GM18909 (cell line): ENCODE measurements at regions not wholly inside any gene's neighbourhood (a gene's known extent, or its start where the extent isn't known, plus 50 kb on each side); places are given as distances from the start of the nearest gene placed in this dataset.

ENCODE experiments used
- ATAC-seq: cut with Tn5 transposase; IDR thresholded peaks from one replicate; pipeline ENCODE4 v1.9.1; 2021; ENCODE audit warnings: mild to moderate bottlenecking; ENCODE audit not compliant: unreplicated experiment, poor library complexity

DNA sequence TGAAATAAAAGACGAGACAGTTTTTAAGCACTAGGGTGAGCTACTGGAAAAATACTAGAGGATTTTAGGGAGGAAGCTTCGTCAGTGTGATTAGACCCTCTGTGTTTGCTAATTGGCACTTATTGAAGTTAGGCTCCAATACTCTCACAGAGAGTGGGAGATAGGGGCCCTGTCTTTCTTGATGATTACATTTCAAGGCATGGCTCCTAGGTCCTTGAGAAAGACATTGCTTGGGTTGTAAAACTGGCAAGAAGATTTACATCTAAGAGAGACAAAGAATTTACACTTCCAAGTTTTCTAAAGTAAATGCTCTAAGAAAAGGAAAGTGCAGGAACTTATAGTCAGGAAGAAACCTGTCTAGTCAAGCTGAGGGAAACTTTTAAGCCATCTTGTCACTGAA, 183.2 kb downstream of the C12orf50 start:
- ATAC-seq = no peak

DNA sequence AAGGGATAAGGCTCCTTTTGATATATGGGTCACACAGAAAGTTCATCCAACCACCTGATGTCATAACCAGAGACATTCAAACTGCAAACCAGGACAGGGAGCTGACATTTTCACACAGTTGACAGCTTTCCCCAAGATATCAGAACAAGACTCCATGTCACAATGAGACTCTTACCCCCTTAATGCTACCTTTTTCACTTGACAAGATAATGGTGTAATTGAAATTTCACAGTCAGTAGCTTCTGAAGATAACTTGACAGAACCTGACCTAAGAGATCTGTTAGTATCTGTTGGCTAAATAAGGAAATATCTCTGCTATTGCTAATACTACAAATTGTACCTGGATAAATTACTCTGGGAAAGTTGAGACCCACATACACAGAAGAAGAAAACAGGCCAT, 187.3 kb downstream of the C12orf50 start:
- ATAC-seq = no peak

DNA sequence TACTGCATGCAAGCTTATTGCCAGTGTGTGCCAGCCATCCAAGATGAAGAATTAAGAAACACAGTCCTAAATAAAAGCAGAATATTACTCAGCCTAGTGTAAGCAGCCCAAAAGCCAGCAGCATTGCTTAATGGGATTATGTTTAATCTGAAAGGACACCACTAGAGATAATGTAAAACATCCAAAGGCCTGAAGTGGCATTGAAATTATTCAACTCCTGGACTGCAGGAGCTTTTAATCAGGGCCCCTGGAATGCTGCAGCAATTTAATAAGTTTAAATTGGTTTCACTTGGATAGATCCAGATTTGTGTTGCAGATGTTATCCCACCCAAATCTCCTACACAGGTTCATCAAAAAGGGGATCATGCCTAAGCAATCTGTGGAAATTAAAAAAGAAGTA, 193.0 kb downstream of the C12orf50 start:
- no peak for ATAC-seq

DNA sequence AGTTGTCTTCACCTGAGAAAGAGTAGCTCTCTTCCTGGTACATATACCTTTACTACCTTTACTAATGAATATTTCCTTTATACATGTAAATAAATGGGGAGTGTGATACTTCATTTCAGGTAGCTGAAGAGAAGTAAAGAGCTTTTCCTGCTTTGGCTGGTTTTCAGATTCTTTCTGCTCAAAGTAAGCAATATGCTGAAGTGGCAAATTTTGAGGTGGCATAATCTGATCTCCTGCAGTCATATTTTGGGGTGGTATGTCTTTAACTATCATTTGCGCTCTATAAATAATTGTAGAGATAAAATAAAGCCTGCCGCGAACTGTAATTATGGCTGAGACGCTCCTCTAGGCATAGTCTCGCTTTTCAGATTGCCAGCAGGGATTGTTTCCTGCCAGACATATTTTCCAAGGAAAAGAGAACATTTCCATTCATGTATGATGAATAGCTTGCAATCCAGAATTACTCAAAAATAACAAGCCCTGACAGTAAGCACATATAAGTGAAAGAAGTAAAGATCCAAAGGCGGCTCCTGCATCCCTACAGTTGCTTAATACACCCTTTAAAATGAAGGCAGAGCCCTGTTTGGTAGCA, 200.7 kb downstream of the C12orf50 start:
- no peak for ATAC-seq

DNA sequence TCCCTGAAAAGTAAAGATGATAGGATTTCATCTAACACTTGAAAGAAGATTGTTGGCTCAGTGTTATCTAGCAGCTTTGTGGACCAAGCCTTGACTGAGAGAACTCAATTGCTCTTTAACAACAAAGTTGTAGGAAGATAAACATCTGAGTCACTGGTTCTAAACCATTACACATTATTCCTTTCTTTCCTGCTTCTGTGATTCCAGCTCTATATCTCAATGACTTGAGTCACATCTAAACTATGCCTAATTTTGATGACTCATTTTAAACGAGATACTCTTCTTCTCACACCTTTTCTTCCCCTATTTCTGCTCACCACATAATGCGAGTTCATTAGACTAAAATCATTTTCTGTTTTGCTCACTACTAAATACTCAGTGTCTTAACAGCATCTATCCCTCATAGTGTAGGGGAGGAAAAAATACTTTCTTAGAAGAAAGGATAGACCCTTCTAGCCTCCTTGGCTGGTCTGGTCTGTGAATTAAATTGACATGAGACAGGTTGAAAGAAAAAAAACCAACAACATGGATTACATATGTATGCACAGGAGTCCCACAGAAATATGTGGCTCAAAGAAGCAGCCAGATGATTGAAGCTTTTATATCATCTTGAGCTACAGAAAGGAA, 201.4 kb downstream of the C12orf50 start:
- ATAC-seq = no peak

DNA sequence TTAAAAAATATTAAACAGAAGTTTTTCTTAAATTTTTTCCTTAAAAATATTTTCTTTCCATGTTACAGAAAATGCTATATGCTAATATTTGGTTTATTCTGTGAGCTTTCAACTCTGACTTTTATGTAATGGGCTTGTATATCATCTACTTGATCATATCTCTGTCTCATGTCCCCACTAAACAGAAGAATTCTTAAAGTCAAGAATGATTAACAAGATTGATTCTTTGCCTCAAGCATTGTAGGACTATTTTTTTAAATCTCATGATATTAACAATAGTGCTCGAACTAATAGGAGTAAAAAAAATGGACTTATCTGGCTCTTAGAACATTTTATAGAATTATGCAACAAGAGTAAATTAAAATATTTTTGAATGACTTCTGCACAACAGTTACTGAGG, 206.3 kb downstream of the C12orf50 start:
- no peak for ATAC-seq

DNA sequence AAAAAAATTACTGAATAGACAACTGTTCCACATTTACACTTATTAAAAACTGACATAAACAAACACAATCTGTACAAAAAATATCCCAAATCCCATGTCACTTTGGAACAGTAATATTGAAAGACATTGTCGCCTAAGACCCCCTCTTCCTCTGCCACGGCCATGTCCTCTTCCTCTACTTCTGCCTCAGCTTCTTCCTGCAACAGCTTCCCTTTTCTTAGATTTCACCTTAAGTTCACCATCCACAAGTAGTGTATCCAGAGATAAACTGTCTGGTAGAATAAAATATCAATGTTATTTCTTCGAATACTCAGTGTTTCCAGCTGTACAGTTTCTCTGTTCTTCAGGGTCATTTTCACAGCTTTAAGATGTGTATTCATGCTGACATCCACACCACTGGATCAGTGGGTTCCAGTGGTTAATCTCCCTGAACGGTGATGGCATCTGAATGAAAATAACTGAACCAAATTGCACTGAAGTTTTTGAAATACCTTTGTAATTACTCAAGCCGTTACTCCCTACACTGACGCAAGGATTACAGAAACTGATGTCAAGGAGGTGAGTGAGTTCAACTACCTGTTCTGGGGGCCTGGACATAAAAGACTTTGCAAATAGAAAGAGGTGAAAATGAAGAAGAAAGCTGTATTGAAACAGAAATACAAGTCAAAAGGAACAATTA, 208.5 kb downstream of the C12orf50 start:
- no peak for ATAC-seq

DNA sequence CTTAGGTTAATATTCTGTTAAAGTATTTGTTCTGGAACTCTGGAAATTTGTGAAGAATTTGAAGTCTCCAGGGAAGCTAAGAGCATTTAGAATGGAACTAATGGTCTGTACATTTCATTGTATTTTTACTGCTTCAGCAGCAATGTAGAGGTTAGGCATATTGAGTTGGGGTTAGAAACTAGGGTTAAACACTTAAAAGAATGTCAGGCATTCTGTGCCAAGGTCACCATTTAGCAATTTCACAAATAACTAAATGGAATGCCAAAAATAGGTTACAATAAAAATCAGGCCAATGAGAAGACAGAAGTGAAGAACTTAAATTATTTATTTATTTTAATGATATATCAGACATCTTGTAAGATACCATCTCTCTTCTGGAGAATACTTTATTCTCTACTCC, 210.8 kb downstream of the C12orf50 start:
- ATAC-seq = no peak

DNA sequence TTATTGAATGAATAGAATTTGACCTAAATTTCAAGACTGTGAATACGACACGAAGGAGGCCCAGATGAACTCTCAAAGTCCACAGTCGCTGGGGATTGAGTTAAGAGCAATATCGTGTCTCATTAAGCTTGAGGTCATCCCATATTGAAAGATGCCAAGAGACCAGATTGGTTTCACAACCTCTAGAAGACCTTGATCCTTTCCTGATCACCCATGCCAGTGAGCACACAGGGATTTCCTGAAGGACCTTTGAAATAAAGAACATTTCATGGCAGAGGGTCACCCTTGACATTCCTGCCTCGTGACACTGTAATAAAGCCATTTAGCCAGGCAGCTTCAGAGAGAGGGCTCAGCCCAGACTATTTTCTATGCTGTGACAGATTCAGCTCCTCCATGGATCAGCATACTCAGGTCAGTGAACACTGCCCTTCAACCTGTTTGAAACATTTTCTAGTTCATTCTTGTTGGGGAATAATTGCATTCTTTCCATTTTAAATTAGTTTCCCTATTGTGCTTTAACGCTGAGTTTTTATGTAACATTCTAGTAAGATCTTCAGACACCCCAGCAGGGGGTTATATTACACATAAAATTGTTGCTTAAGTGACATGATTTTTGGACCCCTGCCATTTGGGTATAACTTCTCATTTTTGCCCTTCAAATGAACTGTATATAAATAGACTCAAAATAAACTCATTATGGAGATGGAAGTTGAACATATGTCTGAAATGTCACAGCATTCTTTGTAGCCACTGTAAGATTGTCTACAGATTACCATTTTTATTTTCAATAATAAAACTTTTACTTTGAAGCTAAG, 213.2 kb downstream of the C12orf50 start:
- no peak for ATAC-seq

DNA sequence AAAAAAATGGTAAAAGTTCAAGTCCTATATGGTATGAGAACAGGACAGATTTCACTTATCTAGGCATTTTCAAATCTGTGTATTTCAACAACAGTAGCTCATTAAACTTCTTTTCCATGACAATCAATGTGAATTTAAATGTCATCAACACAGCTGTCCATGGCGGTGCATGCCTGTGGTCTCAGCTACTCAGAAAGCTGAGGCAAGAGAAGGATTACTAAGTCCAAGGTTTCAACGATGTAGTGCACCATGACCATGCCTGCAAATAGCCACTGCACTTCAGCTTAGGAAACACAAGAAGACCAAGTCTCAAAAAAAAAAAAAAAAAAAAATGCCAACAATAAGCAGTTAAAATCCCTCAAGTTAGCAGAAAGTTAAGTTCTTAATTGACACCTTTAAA, 214.6 kb downstream of the C12orf50 start:
- no peak for ATAC-seq

DNA sequence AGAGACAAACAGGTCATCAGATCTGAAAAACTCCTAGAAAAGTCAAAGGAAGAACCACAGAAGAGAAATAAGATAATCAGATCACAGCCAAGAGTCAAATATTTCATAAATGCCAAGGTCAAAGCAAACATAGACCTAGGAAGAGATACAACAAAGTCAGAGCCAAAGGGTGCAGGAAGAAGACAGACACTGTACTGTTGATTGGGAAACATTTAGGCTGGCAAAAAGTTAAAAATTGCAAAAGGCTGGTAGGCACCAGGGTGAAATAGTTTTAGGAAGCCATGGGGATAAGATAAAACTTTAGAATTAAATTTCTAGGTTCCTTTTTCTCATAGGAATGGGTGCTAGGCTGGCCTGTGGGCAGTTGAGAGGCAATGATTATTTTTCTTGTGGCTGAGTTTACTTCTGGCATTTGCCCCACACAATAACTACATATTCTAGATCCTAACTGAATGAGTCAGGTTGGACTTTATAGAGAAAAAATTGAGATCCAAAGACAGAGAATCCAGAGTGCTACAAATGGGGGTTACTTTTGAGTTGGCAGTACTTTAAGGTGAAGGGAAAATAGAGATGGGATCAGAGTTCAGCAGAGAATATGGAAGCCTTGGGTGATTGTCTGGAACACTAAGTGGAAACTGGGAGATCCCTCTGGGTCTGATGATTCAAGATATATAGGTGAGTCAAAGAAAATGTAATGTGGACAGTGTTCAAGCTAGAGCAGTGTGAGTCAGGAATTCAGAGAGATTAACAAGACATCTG, 215.5 kb downstream of the C12orf50 start:
- ATAC-seq = no peak

DNA sequence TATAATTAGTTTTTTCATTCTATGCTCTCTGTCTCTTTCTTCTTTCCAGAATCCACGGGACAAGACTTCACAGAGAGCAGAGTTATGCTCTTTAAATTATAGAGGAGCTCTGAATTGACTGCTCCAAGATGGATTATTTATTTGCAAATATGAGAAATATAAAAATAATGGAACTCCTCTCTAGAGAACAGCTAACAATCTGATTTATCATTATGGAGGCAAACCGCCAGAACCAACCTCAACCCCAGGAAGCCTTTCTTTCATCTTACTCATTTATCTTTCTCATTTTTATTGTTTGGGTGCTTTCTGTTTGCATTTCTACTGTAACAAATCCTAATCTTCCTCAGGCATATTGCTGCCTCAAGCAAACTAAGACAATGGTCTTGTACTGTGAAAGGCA, 216.5 kb downstream of the C12orf50 start:
- no peak for ATAC-seq

DNA sequence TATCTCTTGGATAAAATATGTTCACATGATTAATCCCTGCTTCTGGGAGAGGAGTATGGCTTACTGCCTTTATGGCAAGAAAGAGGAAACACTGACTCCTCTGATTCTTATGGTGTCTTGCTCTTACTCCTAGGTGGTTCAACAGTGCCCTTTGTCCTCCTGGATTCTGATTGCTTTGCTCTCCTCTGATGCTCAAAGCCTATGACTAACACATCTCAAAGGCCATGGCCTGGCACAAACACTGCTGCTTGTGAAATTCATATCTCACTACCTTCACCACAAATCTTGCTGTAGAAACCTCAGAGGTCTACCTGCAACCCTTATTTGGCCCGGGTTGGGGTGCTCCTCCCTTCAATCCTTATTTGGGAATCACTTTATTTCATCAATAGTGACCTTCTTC, 217.2 kb downstream of the C12orf50 start:
- ATAC-seq = no peak

DNA sequence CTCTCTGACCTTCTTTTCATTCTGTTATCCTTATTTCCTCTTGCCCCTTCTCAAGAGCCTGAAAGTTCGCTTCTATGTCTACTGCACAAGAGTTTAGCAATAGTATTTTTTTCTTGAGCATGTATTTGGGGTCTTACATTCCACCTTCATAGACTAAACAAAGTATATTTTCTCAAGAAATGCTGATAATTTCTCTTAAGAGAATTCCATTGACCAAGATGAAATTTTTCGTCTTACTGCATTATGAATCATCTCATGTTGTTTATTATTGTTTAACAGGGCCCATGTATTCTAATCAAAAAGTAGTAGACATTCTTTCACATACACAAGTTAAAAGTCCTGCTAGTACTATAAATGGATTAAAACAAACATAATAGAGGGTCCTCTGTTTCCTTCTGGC, 219.3 kb downstream of the C12orf50 start:
- no peak for ATAC-seq

DNA sequence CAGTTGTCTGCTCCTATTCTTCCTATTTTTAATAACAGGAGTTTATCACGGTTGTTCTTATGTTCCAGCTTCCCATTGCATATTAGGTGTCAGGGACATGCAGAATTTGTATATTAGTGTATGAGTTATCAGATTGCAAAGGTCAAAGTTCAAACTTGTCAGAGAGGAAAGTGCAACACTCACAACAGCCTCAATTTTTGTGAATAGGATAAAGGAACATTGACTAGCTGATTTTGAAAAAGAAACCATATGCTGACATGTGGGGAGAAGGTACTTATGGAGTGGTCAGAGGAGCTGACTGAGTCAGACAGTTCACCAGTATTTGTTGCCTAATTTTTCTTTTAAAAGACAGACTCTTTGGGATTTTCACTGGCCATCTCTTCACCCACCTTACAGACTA, 222.1 kb downstream of the C12orf50 start:
- no peak for ATAC-seq

DNA sequence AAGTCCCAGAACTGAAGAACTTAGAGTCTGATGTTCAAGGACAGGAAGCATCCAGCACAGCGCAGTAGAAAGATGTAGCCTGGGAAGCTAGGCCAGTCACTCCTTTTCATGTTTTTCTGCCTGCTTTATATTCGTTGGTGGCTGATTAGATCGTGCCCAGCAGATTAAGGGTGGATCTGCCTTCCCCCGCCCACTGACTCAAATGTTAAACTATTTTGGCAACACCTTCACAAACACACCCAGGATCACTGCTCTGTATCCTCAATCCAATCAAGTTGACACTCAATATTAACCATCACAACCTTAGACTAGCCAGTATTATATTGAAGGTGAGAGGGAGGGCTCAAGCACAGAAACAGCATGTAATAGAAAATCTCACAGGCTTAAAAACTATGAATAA, 222.9 kb downstream of the C12orf50 start:
- no peak for ATAC-seq

DNA sequence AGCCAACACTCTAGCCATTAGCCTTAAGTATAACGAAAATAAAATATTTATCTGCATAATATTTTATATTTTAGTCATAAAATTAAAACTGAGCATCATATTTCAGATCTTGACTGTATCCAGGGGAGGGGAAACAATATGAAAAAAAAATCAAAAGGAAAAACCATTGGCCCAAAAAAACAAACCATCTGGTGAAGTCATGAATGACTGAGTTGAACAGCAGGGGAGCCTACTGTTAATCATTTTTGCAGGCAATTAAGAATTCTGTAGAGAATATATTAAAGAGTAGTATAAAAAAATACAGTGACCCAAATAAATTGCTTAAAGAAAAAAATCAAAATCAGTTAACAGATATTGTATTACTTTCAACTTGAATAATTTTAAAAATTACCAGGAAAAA, 224.8 kb downstream of the C12orf50 start:
- ATAC-seq = no peak

DNA sequence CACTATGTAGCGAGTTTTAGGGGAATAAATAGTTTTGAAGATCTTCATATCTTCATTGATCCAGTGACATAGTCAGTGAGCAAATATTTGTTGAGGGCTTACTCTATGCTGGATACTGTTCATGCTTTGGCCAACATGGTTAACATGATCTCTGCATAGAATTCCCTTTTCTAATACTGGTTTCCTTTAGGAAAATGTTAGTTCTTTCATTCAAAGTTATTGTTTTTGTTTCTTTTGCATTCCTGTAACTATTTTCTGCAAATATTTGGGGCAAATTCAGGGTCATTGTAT, 226.5 kb downstream of the C12orf50 start:
- ATAC-seq = no peak

DNA sequence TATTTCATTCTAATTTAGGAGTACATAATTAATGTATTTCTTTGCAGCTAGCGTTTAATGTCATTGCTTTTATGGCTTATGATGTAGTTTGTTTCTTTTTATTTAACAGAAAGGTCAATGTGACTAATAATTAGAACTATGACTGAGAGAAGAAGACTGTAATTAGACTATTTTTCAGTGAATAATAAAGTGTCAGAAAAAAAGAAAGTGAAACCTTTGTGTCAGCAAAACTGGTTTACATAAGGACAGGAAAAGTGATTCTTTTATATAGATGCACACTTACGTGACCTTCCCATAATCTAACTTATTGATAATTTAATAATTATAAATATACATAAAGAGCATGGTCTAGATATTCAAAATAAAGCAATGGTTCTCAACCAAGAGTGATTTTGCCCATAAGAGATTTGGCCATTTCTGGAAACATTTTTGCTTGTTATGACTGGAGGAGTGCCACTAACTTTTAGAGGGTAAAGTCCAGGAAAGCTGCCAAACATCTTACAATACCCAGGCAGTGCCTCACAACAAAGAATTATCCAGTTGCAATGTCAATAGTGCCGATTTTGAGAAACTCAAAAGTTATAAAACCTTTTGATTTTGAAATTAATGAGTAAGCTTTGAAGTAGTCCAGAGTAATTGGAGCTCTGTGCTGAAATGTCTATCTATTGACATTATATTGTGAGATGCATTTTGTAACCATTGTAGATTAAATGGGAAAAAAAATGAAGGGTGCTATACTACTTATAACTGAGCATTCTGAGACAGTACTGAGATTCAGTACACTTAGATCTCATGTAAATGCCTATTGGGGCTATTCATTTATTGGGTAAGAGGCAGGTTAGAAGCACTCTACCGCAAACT, 227.1 kb downstream of the C12orf50 start:
- ATAC-seq = peak; percentile 51
